Putamen (tissue), 1 donor: ENCODE measurements at regions not wholly inside any gene's neighbourhood (a gene's known extent, or its start where the extent isn't known, plus 50 kb on each side); places are given as distances from the start of the nearest gene placed in this dataset.
"Not testable (repeated sequence)": the region's sequence is repeated elsewhere in the genome, so short reads cannot be mapped to it uniquely, and the experiment has no call there.

Experiments
- DNase-seq: peaks from one replicate; pipeline ENCODE4 v3.0.0-alpha.2; 2016; ENCODE audit warnings: low spot score

DNA sequence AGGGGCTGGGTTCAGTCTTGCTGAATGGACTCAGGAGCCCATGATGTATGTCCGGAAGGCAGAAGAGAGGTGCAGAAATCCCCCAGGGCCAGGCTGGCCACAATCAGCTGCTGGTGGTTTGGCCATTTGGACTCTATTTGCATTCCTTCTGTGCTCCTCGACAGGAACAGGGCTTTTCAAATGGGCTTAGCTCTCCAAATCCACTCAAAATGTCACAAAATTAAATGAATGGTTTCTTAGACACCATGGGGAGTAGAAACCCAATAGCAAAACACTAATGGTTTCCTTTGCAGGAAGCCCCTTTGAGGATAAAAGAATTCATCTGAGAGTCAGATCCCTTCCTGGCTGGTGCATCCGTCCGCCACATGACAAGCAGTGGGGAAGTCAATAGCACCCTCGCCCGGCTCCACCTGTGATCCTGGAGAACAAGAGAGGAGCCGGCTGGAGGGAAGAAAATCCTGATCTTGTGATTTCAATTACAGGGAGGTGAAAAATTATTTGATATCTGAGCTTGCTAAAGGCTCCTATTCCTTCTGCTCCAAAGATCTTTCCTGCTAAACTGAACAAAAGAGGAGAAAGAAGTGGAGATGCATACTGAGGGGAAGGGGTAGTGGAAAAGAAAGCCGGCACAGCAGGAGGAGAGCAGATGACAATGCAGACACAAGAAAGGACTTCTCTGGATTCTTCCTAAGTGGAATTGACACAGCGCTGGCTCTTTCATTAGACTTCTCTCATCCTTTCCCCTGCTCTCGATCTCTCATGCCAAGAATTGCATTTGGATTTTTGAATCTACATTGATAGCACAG is 190.7 kb downstream of the C7orf25 start:
- DNase-seq, result no peak

DNA sequence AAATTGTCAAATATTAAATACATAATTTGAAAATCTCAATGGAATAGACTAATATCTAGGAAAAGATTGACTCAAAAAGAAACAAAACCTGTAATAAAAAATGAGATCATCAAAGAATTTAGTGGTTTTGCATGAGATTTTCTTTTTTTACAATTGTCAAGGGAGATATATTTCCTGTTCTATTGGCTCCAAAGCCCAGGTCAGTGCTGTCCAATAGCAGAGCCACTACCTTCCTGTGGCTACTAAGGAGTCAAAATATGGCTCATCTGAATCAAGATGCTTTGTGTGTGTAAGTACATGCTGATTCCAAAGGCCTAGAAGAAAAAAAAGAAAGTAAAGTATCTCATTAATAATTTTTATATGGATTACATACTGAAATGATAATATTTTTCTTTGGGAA is 191.9 kb downstream of the C7orf25 start:
- DNase-seq, result no peak

DNA sequence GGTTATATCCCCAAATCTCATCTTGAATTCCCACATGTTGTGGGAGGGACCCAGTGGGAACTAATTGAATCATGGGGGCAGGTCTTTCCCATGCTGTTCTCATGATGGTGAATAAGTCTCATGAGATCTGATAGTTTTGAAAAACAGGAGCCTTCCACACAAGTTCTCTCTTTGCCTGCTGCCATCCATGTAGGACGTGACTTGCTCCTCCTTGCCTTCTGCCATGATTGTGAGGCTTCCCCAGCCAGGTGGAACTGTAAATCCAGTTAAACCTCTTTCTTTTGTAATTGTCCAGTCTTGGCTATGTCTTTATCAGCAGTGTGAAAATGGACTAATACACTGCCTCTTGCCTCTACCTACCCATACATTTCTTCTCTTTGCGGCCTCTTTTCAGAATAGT is 193.4 kb downstream of the C7orf25 start:
- DNase-seq, result not testable (repeated sequence)

DNA sequence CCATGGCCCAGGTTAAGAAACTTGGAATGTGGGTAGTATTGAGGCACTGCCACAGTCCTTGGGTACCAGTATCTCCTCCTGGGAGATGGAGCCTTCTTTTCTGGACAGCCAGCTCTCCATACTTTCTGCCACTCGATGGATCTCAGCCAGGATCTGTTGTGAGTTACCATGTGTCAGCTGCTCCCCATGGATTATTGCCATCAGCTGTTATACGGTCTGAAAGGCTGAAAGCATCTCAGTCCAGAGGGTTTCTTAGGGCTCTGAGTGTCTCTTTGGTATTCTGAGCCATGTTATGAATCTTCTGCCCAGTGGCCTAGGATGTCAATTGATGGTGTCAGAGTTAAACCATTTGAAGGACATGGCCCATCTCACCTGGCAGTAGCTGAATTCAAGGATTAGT is 197.5 kb downstream of the C7orf25 start:
- no peak for DNase-seq

DNA sequence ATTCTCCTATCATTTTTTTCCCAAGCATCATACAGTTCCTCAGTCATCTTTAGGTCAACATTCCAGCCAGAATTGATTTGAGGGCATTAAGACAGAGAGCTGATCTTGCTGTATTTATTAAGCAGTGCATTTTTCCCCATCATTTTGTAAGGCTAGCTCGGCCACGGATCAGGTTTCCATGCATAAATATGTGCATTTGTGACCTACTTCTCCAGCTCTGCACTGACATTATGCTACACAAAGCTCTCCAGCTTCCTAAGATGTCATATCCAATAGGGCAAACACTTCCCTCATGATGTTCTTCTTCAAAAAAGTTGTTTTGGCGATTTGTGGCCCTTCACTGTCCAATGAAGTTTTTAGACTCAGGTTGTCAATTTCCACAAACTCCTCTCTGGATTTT is 202.6 kb downstream of the C7orf25 start:
- DNase-seq, result no peak

DNA sequence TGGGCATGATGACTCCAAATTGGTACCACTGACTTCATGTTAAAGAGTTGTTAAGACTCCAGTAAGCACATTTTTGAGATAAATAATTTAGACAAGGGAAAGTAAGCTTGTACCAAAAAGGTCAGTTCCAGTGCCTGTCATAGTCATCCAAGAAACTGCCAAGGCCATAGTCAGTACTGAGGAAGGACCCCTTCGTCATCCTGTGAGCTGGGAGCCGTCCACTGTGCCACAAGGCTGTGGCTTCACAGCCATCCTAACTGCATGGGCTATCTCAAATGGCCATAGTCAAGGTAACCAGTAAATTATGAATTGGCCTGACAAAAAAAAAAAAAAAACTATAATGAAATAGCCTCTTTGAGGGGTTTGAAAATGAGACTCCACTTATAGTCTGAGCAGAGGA is 207.2 kb downstream of the C7orf25 start:
- no peak for DNase-seq

DNA sequence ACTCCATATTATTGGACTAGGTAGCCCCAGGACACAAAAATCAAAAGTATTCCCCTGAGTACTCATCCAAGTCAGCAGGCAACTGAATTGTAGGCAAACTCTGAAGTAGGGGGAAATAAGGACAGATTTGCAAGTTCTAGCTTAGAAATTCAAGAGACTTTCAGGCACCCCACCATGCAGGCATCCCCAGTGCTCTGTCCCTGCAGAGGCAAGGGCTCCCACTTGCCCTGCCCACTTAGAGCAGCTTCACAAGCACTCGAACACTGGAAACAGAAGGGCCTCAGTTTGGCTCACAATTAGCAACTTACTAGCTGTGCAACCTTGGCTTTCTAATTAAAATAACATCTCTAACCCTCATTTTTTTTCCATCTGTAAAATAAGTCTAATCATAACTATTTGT is 209.2 kb downstream of the C7orf25 start:
- DNase-seq, result no peak

DNA sequence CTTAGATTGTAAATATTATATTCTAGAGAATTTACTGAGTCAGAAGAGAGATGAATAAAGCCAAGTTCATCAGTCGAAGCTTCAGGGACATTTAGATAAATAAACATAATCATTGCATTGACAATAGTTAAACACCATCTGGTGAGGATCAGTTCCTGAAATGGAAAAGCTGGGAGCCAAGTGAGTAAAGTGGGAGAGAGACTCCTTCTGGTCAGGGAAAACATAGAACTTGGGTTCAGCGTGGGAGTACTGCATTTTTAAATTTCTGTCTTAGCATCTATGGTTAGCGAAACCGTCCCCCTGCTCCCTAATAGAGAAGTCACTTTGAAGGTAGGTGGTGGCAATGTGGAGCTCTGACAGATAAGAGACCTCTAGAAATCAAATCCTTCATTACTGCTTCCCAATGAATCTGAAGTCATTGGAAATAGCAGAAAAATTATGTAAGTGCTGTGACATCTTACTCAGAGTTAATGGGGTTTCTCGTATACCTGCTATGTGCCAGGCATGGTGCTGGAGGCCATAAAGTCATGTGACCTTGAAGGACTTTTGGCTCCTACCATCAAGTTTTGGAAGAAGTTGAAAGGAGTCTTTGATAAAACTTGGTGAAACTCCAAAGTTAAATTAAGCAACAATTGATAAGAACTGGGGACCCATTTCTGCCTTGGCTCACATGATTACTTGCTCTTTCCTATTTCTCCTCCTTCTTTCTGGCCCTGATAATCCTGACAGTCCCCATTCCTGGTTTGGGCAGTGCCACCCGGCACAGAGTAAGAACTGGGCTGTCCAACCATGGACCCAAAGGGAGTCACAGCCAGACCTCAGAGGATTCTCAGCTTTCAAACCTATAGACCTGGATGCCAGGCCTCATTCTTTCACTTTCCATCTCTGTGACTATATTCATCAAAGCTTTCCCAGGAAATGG is 211.2 kb downstream of the C7orf25 start:
- no peak for DNase-seq

DNA sequence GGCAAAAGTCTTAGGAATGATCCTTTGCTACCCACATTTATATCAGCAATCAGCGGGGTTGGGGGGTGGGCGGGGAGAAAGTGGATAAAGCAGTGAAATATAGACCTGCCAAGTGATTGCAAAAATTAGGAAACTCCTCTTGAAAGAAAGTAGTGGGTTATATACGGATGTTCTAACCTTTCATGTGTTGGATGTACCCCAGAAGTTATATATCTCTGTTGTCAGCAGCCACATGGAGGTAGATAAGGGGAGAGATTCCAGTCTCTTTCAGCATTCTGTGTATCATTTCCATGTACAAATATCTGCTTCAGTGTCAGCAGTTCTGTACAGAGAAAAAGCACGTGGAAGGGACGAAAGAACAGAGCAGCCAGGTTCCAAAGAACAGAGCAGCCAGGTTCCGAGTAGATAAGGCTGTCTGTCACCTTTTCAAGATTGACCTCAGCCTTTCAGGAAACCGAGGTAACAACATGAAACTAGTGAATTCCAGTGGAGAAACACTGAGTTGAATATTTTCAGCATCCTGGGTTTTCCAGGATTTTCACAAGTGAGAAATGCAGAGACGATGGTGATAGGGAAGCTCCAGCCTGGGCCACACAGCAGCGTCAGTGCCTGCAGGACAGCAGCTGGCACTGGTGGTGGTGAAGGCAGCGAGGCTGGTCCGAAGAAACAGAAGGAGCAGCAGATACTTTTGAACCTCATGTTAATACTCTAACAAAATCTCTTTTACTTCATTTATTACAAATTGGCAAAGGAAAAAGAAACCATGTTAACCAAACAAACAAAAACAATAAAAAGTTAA is 212.3 kb downstream of the C7orf25 start:
- DNase-seq, result no peak

DNA sequence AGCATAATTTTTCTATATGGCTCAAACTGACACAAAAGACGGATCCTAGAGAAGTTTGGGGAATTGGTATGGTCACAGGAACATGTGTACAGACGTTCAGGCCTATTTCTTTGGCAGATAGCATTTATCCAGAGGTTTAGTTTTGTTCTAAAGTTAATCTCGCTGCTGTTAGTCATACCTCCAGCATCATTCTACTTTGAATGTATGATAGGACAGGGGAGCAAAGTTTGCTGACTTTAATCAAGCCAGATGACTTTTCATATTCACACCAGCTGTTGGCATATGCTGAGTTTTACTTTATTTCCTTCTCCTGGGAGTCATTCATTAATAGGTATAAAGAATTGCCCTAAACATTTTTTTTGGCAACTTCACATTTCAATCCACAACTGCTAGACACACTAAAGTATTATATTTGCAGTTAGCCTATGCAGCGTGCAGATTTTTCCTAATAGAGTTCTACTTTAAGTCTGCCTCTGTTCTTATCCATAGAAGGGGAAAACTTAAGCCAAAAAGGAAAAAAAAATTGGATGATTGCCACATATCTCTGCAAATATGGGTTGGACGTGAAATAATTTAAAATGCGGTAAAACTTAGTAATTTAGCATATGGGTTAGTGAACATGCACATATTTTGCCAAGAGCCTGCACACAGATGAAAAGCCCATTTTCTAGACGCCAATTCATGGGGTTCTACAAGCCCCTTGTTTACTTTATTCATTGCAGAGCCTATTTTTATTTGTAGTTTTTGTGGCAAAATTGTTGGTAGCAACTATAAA is 213.1 kb downstream of the C7orf25 start:
- no peak for DNase-seq

DNA sequence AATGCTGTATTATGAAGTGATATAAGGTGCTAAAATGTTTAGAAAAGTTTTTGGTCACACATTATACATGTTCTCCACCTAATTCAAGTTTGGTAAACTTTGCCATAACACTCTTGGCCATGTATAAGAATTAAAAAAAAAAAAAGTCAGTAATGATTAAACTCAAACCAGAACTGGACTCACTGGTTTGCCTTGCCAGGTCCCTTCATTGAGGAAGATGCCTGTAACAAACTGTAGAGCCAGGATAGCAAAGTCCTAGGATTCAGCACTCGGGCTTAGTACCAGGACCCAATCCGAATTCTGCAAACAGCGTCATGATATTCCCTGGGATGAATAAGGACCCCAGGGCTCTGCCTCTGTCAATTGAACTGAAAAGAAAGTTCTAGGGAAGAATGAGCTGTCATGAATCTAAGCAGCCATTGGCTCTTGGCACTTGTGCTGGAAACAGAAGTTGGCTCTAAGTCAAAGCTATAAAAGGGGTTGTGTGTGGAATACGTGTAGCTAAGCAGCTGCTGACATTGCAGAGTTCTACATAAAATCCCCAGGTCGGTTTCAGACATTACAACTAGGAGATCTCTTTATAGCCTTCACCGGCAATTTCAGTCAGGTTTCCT is 216.9 kb downstream of the C7orf25 start:
- DNase-seq, result no peak

DNA sequence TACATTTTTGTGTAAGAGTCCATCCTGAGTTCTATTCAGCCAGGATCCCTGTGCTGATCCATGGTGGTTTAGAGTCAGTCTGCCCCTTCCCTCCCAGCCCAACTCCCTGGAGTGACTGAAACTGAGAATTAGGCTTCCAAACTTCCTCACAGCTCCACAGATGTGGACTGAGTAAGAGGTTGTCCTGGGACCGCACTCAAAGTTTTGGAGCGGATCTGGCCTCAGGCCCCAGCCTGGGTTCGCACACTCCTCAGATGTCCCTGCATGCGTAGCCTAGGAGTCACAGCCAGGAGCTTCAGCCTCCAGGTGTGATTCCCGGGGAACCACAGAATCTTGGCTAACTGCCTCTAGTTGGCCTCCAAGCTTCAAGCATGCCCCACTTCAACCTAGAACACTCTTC is 218.1 kb downstream of the C7orf25 start:
- DNase-seq, result no peak

DNA sequence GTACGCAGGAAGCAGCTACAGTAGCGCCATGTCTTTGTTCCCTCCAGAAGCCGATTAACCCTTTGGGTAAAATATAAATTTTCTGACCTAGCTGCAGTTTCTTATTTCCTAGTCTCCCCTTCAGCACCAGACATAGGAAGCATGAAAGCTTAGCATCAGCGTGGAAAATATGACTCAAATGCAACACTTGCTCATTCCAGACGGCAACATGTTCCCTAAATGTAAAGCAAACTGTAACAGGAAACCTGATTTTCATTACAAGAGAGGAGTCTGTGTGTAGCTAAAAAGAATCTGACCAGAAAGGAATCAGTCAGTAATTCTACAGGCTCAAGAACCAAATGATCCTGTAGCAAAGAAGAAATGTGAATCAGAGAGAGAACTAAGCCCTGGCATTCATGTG is 219.2 kb downstream of the C7orf25 start:
- DNase-seq, result no peak

DNA sequence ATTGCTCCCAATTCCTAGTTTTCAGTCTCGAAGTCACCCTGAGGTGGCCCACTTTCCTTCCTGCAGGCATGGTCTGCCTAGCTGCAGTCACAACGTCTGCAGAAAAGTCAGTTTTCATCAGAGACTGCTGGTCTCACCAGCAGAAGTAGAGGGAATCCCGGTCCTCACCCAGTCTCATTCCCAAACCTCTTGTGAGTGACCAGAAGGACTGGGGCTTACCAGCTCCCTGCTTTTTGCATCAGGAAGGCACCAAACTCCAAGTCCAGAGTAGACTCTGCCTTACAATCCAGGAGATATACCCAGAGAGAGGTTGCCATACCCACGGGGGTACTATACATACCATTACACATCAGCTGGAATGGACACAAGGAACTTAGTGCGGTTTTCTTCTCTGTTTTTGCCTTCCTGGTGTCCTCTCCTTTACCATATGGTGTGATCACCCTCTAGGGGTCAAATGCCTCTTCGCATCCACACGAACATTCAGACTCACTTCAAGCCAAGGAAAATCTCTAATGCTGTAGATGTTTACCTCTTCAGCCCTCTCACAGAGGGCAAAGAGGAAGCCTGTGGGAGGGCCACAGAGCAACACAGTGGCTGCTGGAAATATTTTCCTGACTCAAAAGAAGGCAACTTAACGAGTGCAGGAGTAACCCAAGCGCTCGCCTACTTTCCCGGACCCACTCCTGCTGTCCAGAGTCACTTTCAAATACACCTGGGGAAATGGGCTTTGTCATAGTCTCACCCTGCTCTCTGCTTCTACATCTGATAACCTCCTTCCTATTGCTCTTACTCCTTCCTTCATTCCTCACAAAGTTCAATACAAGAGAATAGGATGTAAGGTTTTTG is 220.9 kb downstream of the C7orf25 start:
- DNase-seq, result no peak

DNA sequence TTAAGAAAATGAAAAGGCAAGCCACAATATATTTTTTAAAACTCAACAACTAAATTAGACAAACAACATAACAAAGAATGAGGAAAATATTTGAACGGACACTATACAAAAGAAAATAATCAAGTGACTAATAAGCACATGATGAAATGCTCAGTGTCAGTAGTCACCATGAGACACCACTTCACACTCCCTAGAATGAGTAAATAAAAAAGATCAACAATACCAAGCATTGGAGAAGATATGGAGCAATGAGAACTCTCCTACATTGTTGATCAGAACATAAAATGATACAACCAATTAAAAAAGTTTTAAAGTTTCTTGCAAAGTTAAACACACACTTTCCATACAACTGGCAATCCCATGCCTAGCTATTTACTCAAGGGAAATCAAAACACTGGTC is 222.2 kb downstream of the C7orf25 start:
- no peak for DNase-seq

DNA sequence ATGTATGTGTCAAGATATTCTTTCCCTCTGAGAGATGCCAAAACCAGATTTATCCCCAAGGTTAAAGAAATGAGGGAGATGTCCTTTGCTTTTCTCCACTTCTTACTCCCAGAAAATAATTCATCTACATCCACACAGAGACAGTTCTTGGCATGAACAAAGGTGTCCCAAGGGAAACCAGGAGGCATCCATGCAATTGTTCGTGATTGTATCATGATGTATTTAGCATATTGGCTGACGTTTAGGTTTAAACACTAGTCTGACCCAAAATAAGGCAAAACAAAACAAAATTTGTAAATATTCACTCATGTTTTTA is 223.9 kb downstream of the C7orf25 start:
- DNase-seq, result no peak

DNA sequence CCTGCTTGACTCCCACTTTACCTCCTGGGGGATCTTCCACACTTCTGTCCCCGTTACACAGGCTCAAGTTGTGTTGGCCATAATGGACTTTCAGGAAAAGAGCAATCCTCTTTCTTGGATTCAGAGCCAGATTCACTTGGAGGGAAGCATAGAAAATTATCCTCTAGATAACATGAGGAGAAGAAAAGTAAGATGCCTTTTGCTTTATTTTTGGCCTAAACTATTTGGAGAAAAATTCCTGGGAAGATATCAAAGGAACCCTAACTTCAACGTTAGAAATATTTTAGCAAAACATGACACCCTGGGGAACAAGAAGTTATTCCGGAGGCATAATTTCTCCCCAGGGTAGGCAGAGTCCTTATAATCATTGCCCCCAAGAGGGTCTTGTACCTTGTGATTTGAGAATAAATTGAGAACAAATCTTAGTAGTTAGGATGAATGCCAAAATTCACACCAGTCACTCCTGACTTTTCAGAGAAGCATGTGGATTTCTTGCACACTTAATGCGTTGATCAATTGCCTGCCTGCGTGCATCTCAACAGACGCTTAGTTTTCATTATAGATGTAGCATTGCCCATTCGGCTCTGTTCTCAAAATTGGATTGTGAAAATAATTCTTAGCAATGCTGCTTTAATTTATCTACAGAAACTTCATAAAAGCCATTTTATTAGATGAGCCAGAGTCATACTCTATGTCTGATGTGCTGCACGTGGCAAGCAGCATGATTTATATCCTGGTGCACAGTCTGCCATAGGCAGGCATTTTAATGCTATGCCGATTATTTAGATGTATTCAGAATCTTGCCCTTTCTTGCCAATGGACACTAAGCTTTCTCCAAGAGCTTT is 224.4 kb downstream of the C7orf25 start:
- DNase-seq, result no peak

DNA sequence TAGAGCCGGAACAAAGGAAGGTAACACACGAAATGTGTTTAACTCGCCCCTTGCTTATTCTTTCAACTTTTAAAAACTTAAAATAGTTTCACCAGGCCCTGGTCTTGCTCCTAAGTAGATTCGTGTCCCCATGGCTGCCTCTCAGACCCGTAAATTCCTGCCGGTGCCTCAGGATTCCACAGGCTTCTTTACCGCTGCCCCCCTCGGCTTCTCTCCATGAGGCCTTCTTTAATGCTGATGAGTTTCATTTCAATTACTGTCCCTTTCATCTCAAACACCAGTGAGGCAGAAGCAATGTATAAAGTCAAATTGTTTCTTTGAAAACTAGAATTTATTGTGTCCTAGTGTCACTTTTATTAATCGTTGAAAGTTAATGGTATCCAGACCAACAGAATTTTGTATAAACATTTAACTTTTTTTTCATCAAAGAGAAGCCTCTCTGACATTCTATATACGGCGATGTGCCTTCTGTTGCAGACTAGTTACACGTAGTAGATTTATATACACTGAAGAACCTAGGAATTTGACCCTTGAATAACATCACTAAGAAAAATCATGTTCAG is 225.2 kb downstream of the C7orf25 start:
- no peak for DNase-seq

DNA sequence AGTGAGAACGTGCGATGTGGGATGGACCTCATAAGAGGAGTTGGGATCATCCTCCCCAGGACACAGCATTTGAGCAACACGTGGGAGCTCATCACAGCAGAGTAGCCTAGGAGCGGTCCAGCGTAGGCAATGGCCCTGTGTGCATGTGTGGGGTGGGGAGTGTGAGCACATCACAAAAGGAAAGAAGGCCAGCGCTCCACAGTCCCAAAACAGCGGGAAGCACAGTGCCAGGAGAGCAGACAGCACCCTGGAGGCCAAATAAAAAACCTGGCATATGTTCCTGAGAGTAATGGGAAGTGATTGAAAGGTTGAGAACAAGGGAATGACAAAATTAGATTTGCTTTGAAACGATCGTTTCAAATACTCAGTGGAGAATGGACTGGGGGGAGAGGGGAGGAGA is 226.0 kb downstream of the C7orf25 start:
- DNase-seq, result no peak
